ENCODE measurements at regions not wholly inside any gene's neighbourhood (a gene's known extent, or its start where the extent isn't known, plus 50 kb on each side); places are given as distances from the start of the nearest gene placed in this dataset.

- no peak for TF ChIP-seq CTCF (IDR thresholded peaks at IDR 0.05)
- TF ChIP-seq POLR2AphosphoS5 (IDR thresholded peaks at IDR 0.05) = no peak
- TF ChIP-seq POLR2A (IDR thresholded peaks at IDR 0.05) = no peak
These were observed 184.3 kb upstream of the PMEPA1 start for GRCh38 chr20:57894096-57894495.

Data from breast epithelium (tissue), 3 donors.